GM21619 (cell line): ENCODE measurements at regions not wholly inside any gene's neighbourhood (a gene's known extent, or its start where the extent isn't known, plus 50 kb on each side); places are given as distances from the start of the nearest gene placed in this dataset.
"Not testable (repeated sequence)": the region's sequence is repeated elsewhere in the genome, so short reads cannot be mapped to it uniquely, and the experiment has no call there.

Source experiments
- ATAC-seq: cut with Tn5 transposase; IDR thresholded peaks from one replicate; pipeline ENCODE4 v1.9.1; 2021; ENCODE audit not compliant: unreplicated experiment

DNA sequence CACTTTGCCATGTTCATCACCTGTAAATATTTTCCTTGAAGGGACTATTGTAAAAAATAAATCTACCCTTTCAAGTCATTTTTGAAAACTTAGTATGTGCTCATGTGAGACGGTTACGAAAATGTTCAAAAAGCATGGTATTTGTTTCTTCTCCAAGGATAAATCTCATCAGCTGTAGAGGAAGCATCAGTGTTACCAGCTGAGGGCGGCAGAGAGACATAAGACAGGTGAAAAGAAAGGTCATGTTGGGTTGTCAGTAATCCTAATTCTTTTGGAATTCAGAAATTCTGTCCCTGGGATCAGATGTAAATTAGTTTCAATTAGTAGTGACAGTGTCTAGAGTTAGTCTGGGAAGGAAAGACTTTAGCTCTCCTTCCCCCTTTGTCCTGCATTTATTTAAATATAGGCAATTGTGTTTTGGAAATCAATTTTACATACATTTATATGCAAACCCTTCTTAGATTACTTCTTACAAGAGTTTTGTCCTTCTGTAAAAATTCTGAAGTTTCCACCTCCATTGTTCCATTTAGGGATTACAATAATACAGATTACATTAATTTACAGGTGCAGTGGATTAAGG, 791.9 kb upstream of the CDH6 start:
- no peak for ATAC-seq

DNA sequence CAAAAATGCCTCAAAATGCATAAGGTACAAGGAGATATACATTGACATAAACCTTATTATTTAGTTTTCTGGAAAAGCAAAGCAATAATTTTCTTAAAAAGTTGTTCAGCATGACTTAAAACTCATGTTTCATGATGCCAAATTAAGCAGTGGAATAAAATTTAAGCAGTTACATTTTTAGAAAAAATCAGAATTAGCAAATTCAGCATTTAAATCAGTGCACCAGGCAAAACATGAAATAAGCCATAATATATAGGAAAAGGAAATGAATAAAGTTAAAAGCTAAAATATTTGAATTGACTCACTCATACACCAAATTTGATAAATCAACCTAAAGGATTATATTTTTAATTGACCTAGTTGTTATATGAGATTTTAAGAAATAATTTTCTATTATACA, 795.1 kb upstream of the CDH6 start:
- no peak for ATAC-seq

DNA sequence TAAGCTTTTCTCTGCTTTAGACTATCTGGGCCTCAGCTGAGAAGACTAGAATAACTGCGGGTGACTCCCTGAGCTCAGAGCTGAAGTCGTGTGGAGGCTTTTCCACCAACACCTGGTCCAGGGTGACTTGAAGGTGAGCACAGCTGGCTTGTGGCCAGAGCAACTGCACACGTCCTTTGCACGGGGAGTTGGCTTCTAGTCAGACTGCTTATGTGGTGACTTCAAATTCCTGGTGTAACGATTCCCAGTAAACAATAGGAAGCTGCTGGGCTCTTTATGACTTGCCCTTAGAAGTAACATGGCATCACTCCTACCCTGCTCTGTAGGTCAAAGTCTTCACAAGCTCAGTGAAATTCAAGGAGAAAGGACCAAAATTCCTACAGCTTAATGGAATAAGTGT, 800.6 kb upstream of the CDH6 start:
- ATAC-seq, result no peak

DNA sequence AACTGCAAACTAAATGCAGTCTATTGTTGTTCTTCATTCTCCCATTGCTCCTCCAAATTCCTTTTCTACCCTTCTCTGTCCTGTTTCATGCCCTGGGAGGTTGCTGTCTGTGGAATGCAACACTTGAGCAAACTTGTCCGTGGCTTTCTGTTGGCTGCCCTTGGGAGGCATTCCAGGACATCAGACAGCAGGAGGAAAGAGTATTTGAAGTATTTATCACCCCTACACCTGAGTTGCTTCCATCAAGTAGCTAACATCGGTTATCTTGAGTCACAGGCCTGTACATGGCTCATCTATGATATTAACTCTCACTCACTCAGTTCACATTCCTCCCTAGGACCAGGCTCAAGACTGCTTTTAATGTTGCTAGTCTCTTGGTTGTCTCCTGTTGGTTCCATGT, 803.4 kb upstream of the CDH6 start:
- no peak for ATAC-seq

DNA sequence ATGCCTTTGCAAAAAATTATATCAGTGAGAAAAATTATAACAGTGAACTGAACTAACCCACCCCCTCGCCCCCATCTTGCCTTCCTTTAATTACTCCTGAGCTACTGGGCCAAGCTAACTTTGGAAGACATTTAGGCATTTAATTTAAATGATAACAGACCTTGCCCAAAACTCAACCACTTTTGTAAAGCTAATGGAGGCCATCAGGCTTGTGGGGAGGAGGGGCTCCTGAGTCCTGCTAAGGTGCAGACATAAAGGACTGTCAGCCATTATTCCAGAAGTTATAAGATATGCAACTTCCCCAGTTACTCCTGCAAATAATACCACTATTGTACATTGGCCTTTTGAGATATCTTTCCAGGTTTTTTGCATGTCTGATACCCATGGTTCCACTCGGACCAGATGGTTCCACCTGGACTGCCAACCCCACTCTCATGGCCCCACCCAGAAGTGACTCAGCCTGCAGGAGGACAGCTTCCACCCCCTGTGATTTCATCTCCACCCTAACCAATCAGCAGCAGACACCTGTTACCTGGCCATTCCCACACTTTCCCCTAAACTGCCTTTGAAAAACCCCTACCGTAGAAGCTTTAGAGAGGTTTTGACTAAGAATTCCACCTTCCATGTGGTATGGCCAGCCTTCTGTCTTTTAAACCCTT, 805.4 kb upstream of the CDH6 start:
- ATAC-seq, result no peak

DNA sequence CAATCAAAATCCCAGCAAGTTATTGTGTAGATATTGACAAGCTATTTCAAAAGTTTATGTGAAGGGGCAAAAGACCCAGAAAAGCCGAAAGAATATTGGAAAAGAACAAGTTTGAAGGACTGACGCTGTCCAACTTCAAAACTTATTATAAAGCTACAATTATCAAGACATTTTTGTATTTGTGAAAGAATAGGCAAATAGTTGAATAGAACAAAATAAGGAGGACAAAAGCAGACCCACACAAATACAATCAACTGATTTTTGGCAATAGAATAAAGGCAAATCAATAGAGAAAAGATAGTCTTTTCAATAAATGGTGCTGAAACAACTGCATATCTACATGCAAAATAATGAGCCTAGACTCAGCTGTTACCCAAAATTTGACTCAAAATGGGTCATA, 807.7 kb upstream of the CDH6 start:
- no peak for ATAC-seq

DNA sequence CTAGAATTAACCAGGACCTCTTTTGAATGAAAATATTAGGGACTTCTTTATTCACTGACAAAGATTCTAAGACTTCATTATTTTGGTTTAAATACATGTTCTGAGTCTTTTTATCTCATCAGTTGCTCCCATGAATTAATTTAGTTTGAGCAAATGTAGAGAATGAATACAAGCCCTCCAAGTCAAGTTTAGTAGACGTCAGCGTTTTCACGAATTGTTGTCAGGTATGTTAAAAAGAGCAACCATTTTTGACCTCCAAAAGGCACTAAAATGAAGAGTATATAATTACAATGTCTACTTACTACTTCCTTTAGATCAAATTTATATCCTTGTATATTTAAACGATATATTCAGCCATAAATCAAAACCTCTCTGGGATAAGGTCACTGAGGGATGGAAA, 809.3 kb upstream of the CDH6 start:
- ATAC-seq, result no peak

DNA sequence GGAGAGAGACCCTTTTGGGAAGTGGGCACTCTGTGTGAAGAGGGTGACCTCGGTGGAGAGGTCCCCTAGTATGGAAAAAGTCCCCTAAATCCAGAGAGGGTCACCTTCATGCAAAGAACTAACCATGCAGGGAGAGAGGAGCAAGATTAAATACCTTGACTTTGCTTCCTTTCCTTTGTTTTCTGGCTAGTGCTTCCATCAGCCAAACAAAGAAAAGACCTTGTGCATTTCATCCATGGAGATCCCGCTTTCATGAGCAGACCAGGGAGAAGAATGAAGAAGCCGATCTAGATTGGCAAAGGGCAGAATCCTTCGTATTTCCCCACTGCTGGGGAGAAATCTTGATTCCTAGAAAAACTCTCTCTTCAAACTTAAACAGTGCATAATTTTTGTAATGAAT, 813.3 kb upstream of the CDH6 start:
- ATAC-seq, result no peak

DNA sequence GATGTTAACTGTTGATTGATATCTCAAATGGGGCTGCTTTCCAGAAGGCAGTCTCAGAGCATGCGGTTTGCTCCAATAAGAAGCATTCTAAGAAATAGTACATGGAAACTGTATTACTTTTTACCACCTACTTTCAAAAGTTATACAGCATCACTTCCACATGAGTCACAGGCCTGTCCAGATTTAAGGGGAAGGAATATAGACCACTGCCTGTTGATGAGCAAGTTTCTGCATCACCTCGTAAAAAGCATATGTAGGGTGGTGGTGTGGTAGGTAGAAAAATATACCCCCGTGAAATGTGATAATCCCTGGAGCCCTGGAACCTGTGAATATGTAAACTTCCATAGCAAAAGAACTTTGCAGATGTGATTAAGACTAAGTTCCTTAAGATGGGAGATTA, 816.6 kb upstream of the CDH6 start:
- no peak for ATAC-seq

DNA sequence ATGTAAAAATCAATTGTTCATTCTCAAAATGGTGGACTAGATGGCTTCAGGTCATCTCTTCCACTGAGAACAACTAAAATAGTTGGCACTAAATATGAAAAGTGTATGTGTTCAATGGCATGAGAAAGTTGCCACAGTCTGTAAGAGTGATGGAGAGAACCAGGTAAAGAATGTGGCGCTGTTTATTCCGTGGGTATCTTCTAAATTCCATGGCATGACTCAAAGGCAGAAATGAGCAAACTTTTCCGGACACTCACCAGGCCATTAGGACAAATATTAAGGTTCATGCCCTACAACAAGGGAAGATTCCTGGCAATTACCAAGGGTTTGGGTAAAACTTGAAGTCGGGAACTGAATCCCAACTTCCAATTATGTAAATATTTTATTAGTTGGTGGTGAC, 825.4 kb upstream of the CDH6 start:
- ATAC-seq, result no peak

DNA sequence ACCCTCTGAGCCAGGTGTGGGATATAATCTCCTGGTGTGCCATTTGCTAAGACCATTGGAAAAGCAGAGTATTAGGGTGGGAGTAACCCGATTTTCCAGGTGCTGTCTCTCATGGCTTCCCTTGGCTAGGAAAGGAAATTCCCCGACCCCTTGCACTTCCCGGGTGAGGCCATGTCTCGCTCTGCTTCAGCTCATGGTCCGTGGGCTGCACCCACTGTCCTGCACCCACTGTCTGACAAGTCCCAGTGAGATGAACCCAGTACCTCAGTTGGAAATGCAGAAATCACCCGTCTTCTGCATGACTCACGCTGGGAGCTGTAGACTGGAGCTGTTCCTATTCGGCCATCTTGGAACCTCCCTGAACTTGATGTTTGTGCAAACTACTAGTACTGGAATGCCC, 828.5 kb upstream of the CDH6 start:
- not testable (repeated sequence) for ATAC-seq

DNA sequence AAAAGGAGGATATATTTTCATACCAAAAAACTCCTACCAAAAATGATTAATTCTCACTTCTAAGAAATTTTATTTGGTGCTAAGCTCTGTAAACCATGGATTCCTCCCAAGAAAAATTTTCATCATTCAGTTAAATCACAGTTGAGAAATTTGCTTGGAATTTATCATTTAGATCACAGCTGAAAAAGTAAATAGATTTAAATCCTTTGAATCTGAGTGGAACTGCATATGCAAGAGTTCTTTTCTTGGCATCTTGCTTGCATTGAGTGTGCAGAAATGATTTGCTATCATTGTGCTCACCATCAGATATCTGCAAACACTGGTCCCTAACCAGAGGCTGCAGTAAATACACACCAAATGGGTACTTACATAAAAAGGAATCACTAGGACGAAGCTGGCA, 836.1 kb upstream of the CDH6 start:
- no peak for ATAC-seq

DNA sequence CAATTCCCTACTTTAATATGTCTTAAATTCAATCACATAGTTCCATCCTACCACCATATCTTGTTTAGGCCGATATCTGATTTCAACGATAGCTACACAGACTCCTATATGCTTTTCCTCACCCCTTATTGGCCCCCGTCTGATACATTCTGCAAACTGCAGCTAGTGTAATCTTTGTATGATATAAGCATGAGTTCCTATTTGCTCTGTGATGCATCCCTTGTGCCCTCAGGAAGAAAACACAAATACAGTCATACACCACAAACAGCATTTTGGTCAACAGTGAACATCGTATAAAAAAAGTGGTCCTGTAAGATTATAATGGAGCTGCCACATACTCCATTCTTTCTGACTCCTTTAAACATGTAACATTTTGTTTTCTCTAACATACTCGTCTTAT, 837.8 kb upstream of the CDH6 start:
- no peak for ATAC-seq

DNA sequence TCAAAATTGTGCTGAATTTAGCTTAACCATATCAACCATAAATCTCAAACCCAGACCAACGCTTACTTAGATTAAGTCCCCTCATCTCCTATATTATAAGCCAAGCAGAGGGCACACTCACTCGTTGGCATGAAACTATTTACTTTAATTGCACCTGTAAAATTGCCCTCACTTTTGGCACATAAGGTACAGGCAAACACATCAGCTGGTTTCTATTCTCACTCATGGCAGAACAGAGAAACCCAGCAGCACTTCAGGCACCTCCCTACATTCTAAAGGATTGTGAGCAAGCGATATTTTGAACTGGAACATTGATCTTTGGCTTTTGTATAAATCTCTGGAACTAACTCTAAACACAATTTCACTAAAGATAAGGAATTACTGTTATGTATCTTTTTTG, 845.6 kb upstream of the CDH6 start:
- ATAC-seq, result no peak

DNA sequence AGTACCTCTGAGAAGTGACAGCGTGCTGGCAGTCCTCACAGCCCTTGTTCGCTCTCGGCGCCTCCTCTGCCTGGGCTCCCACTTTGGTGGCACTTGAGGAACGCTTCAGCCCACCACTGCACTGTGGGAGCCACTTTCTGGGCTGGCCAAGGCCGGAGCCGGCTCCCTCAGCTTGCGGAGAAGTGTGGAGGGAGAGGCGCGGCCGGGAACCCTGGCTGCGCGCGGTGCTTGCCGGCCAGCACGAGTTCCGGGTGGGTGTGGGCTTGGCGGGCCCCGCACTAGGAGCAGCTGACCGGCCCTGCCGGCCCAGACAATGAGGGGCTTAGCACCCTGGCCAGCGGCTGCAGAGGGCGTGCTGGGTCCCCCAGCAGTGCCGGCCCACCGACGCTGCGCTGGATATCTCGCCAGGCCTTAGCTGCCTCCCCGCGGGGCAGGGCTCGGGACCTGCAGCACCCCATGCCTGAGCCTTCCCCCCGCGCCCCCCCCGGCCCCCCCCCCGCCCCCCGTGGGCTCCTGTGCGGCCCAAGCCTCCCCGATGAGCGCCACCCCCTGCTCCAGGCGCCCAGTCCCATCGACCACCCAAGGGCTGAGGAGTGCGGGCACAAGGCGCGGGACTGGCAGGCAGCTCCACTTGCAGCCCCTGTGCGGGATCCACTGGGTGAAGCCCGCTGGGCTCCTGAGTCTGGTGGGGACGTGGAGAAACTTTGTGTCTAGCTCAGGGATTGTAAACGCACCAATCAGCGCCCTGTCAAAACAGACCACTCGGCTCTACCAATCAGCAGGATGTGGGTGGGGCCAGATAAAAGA, 847.7 kb upstream of the CDH6 start:
- not testable (repeated sequence) for ATAC-seq

DNA sequence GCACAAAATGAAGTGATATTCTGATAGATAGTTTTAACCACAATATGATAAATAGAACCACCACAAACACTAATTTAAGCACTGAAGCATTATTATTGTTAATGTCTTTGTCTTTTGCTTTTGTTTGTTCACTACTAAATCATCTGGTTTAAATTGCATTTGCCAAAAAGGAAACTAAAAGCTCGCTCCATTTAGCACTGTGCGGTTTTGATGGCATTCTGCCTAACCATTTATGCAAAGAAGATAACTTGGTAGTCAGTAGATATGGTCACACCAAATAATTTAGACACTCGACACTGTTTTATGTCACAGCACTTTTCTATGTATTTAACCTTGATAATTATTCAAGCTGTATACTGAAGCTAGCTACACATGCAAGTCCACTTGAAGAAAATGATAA, 849.8 kb upstream of the CDH6 start:
- ATAC-seq, result no peak

DNA sequence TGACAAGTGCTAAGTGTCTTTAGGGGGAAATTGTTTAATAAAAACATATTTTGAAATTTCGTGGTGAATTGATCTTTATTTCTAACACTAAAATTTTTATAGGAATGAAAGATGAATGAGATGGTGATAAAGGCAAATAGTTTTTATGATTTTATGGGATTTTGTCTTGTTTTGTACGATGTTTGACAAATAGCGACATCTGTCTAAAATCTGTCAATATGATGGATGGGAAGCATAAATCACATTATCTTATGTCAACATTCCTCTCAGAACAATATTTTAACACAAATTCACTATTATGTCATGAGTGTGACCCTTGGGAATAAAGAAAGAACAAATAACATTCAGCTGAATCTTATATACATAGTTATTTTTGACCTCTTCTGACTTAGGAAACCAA, 852.0 kb upstream of the CDH6 start:
- ATAC-seq, result no peak

DNA sequence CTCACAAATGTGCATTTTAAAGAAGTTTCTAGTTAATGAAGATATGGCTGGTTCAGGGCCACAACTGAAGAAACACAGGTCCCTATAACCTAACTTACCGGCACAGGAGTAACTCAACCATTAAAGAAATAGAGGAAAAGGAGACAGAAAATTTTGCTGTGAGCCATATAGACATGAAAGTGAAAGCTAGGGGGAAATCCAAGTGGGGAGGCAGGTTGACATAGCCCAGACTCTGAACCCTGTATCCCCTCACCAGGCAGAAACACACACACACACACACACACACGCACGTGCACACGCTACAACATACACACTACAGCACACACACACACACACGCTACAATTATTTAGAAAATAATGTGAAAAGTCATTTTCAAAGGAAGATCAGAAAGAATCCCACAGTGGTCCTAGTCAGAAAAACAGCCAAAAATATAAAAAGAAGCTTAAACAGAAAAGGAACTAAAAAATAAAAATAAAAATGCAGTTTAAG, 856.4 kb upstream of the CDH6 start:
- no peak for ATAC-seq

DNA sequence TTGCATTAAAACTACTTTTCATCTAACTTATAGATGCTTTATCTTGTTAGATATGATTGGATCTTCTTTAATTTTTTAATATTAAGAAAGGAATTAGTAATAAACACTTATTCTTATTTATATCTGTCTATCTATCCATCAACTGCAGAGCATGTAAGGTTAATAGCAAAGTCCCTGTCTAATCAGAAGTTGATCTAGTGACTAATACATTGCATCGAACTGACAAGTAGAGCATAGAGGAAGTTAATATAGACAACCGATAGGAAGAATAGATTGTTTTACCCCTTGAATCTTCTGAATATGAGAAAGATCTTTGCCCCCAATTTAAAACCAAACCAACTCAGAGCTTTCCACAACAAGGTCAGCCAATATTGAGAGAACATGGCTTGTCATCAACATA, 862.0 kb upstream of the CDH6 start:
- no peak for ATAC-seq

DNA sequence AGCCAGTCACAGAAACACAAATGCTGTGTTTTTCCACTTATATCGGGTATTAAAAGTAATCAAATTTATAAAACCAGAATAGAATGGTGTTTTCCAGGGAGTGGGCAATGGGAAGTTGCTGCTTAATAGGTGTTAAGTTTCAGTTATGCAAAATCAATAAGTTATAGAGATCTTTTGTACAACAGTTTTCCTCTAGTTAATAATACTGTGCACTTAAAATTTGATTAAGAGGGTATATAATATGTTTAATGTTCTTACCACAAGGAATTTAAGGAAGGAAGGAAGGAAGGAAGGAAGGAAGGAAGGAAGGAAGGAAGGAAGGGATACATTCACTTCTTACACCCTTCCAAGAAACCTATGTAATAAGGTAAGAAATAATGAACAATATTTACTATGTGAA, 867.7 kb upstream of the CDH6 start:
- ATAC-seq, result no peak

DNA sequence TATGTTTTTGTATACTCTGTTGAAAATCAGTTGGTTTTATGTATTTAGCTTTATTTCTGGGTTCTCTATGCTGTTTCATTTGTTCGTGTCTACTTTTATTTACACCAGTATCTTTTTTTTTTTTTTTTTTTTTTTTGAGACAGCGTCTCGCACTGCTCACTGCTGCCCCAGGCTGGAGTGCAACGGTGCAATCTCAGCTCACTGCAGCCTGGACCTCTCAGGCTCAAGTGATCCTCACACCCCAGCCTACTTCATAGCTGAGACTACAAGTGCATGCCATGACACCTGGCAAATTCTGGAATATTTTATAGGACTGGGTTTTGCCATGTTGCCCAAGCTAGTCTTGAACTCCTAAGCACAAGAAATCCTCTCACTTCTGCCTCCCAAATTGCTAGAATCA, 869.4 kb upstream of the CDH6 start:
- ATAC-seq, result no peak

DNA sequence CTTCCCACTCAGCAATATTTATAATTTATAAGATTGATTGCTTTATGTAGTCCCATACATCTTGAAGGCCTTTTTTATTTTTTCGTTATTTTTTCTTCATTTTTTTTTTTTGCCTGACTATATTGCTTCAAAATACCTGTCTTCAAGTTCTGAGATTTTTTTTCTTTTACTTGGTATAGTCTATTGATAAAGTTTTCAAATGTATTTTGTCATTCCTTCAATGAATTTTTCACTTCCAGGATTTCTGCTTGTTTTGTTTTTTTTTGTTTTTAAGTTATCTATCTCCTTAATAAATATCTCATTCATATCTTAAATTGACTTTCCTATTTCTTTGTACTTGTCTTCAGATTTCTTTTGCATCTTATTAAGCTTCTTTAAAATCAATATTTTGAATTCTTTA, 905.6 kb upstream of the CDH6 start:
- ATAC-seq, result no peak
